Subcutaneous abdominal adipose tissue (tissue), 5 donors: ENCODE measurements at regions not wholly inside any gene's neighbourhood (a gene's known extent, or its start where the extent isn't known, plus 50 kb on each side); places are given as distances from the start of the nearest gene placed in this dataset.
"Not testable (repeated sequence)": the region's sequence is repeated elsewhere in the genome, so short reads cannot be mapped to it uniquely, and the experiment has no call there.

Experiments
- H3K27ac ChIP-seq: one replicate; pipeline ENCODE4 v1.7.0; 2013; ENCODE audit warnings: low read depth, mild to moderate bottlenecking, inconsistent platforms, low read length, moderate library complexity
- H3K27me3 ChIP-seq, 5 donors: one replicate each; pipeline ENCODE4 v1.7.0; 2013; ENCODE audit warnings: low read length in 5 of 5, inconsistent platforms in 1 of 5; ENCODE audit not compliant: control insufficient read depth in 5 of 5, insufficient read depth in 4 of 5
- H3K36me3 ChIP-seq, 5 donors: one replicate each; pipeline ENCODE4 v1.7.0; 2013; ENCODE audit warnings: low read length in 5 of 5; ENCODE audit not compliant: control insufficient read depth in 5 of 5, insufficient read depth in 5 of 5
- H3K4me1 ChIP-seq, 5 donors: one replicate each; pipeline ENCODE4 v1.7.0; 2013; ENCODE audit warnings: low read length in 5 of 5, mild to moderate bottlenecking in 3 of 5, moderate library complexity in 1 of 5; ENCODE audit not compliant: control insufficient read depth in 5 of 5, insufficient read depth in 5 of 5
- H3K4me3 ChIP-seq, 5 donors: one replicate each; pipeline ENCODE4 v1.7.0; 2013; ENCODE audit warnings: low read length in 5 of 5, low read depth in 1 of 5
- H3K9ac ChIP-seq, 5 donors: one replicate each; pipeline ENCODE4 v1.7.0; 2013; ENCODE audit warnings: low read length in 5 of 5, mild to moderate bottlenecking in 4 of 5, moderate library complexity in 3 of 5
- H3K9me3 ChIP-seq, 5 donors: one replicate each; pipeline ENCODE4 v1.7.0; 2013; ENCODE audit warnings: low read length in 5 of 5; ENCODE audit not compliant: control insufficient read depth in 5 of 5
- donor health status: healthy.
- donor health status: healthy.
- donor health status: healthy.
- donor health status: healthy.
- donor health status: healthy.

GRCh38 chr6:78781001-78781400 is 86.3 kb upstream of the IRAK1BP1 start:
- H3K36me3 ChIP-seq = no peaks in the 10 kb centered on the region
- H3K9ac ChIP-seq = no peak overlapping the region
- no peak overlapping the region for H3K27ac ChIP-seq
- H3K4me3 ChIP-seq = no peak overlapping the region
- no peaks in the 10 kb centered on the region for H3K27me3 ChIP-seq
- H3K4me1 ChIP-seq = no peaks in the 10 kb centered on the region
- no peaks in the 10 kb centered on the region for H3K9me3 ChIP-seq

GRCh38 chr6:78783366-78783765 is 84.0 kb upstream of the IRAK1BP1 start:
- not testable (repeated sequence) for H3K9me3 ChIP-seq, H3K4me1 ChIP-seq, H3K36me3 ChIP-seq, H3K9ac ChIP-seq, H3K27ac ChIP-seq, H3K4me3 ChIP-seq, H3K27me3 ChIP-seq

- peaks cover 2 to 23% (median 17%) of the 10 kb centered on the region in 5 donors for H3K9me3 ChIP-seq
- H3K27me3 ChIP-seq = no peaks in the 10 kb centered on the region
- no peak overlapping the region for H3K4me3 ChIP-seq
- no peaks in the 10 kb centered on the region for H3K4me1 ChIP-seq
- no peak overlapping the region for H3K9ac ChIP-seq
- H3K36me3 ChIP-seq = no peaks in the 10 kb centered on the region
- no peak overlapping the region for H3K27ac ChIP-seq
Measured at GRCh38 chr6:78797270-78797669, 70.1 kb upstream of the IRAK1BP1 start.

- peaks cover 2 to 24% (median 17%) of the 10 kb centered on the region in 5 donors for H3K9me3 ChIP-seq
- no peaks in the 10 kb centered on the region for H3K27me3 ChIP-seq
- H3K27ac ChIP-seq = no peak overlapping the region
- H3K4me3 ChIP-seq = no peak overlapping the region
- no peaks in the 10 kb centered on the region for H3K4me1 ChIP-seq
- no peaks in the 10 kb centered on the region for H3K36me3 ChIP-seq
- no peak overlapping the region for H3K9ac ChIP-seq
Measured at GRCh38 chr6:78799682-78800081, 67.7 kb upstream of the IRAK1BP1 start.

GRCh38 chr6:78806792-78807191 is 60.6 kb upstream of the IRAK1BP1 start:
- H3K9ac ChIP-seq, H3K4me3 ChIP-seq, H3K27ac ChIP-seq, H3K4me1 ChIP-seq, H3K36me3 ChIP-seq, H3K27me3 ChIP-seq: not testable (repeated sequence)
- H3K9me3 ChIP-seq = peaks cover 0 to 20% (median 5%) of the 10 kb centered on the region in 5 donors

GRCh38 chr6:78807655-78808355 is 59.5 kb upstream of the IRAK1BP1 start:
- not testable (repeated sequence) for H3K27ac ChIP-seq, H3K9ac ChIP-seq, H3K36me3 ChIP-seq, H3K27me3 ChIP-seq, H3K4me3 ChIP-seq, H3K4me1 ChIP-seq
- peaks cover 0 to 20% (median 5%) of the 10 kb centered on the region in 5 donors for H3K9me3 ChIP-seq

- Histone ChIP-seq H3K4me1 (no peaks in the 10 kb centered on the region), H3K4me3 (no peak overlapping the region), H3K9me3 (peaks cover 0 to 20% (median 4%) of the 10 kb centered on the region in 5 donors), H3K27ac (no peak overlapping the region), H3K9ac (no peak overlapping the region), H3K27me3 (peaks cover 0 to 5% (median 0%) of the 10 kb centered on the region in 5 donors), H3K36me3 (no peaks in the 10 kb centered on the region)
Measured at GRCh38 chr6:78808356-78808891, 58.9 kb upstream of the IRAK1BP1 start.

- no peak overlapping the region for H3K4me3 ChIP-seq
- peaks cover 0 to 5% (median 0%) of the 10 kb centered on the region in 5 donors for H3K27me3 ChIP-seq
- H3K9ac ChIP-seq = no peak overlapping the region
- no peaks in the 10 kb centered on the region for H3K36me3 ChIP-seq
- H3K27ac ChIP-seq = no peak overlapping the region
- H3K4me1 ChIP-seq = no peaks in the 10 kb centered on the region
- peaks cover 0 to 17% (median 4%) of the 10 kb centered on the region in 5 donors for H3K9me3 ChIP-seq
Measured at GRCh38 chr6:78808933-78809332, 58.4 kb upstream of the IRAK1BP1 start.

- H3K27me3 ChIP-seq = peaks cover 0 to 5% (median 0%) of the 10 kb centered on the region in 5 donors
Measured at GRCh38 chr6:78810146-78810545, 57.2 kb upstream of the IRAK1BP1 start.

GRCh38 chr6:78810698-78811097 is 56.7 kb upstream of the IRAK1BP1 start:
- H3K27ac ChIP-seq = no peak overlapping the region

More at GRCh38 chr6:78810146-78810545, 57.2 kb upstream of the IRAK1BP1 start:
- H3K9ac ChIP-seq = no peak overlapping the region
- H3K9me3 ChIP-seq = peaks cover 2 to 20% (median 5%) of the 10 kb centered on the region in 5 donors
- no peaks in the 10 kb centered on the region for H3K36me3 ChIP-seq
- H3K4me3 ChIP-seq = no peak overlapping the region
- H3K27ac ChIP-seq = no peak overlapping the region
- no peaks in the 10 kb centered on the region for H3K4me1 ChIP-seq

More at GRCh38 chr6:78810698-78811097, 56.7 kb upstream of the IRAK1BP1 start:
- Histone ChIP-seq H3K4me3 (no peak overlapping the region), H3K9ac (no peak overlapping the region), H3K36me3 (no peaks in the 10 kb centered on the region), H3K9me3 (peaks cover 2 to 21% (median 5%) of the 10 kb centered on the region in 5 donors), H3K27me3 (peaks cover 0 to 5% (median 0%) of the 10 kb centered on the region in 5 donors), H3K4me1 (no peaks in the 10 kb centered on the region)
